HEK293 (cell line): ENCODE measurements at regions not wholly inside any gene's neighbourhood (a gene's known extent, or its start where the extent isn't known, plus 50 kb on each side); places are given as distances from the start of the nearest gene placed in this dataset.

ENCODE experiments used
- CTCF ChIA-PET: fragments of 350-600 bp; formaldehyde crosslinking; extraction: SDS; loops from one replicate; lab custom pipeline; 2021; ENCODE audit warnings: antibody characterized with exemption; lab: Yijun Ruan, JAX
- POLR2A ChIA-PET: fragments of 300-600 bp; formaldehyde crosslinking; extraction: SDS; loops from one replicate; lab custom pipeline; 2020; ENCODE audit warnings: antibody characterized with exemption, inconsistent platforms; lab: Yijun Ruan, JAX
- H3K27ac ChIP-seq: fragments of 200-500 bp; sonication (Bioruptor generic); 2 replicates; pipeline ENCODE4 v1.5.1; 2014; ENCODE audit warnings: low read depth, low read length, control low read depth, inconsistent platforms; ENCODE audit errors: extremely low read depth
- H3K36me3 ChIP-seq, 2 experiments: fragments of 200-500 bp in 1 of 2; sonication (Bioruptor generic) in 1 of 2; 1 replicate in 1 of 2; 2 replicates in 1 of 2; pipeline ENCODE4 v1.5.1; 2014 to 2017; ENCODE audit warnings: inconsistent platforms in 2 of 2, low read length in 2 of 2; ENCODE audit not compliant: control insufficient read depth in 2 of 2, insufficient read depth in 1 of 2
- H3K4me1 ChIP-seq: fragments of 200-500 bp; sonication (Bioruptor generic); 2 replicates; pipeline ENCODE4 v1.5.1; 2014; ENCODE audit warnings: mild to moderate bottlenecking, low read length, inconsistent platforms; ENCODE audit not compliant: control insufficient read depth, insufficient read depth
- H3K4me3 ChIP-seq: 2 replicates; pipeline ENCODE4 v1.5.1; 2011; ENCODE audit warnings: low read depth, mild to moderate bottlenecking, control low read depth, low read length, moderate library complexity
- H3K9me3 ChIP-seq: fragments of 200-500 bp; sonication (Bioruptor generic); 2 replicates; pipeline ENCODE4 v1.5.1; 2014; ENCODE audit warnings: low read depth, low read length, inconsistent platforms; ENCODE audit not compliant: control insufficient read depth, insufficient read depth
- HOXC10 ChIP-seq: sonication (generic); formaldehyde crosslinking; IDR thresholded peaks from 2 replicates; pipeline ENCODE4 v1.8.1; 2023; ENCODE audit warnings: mild to moderate bottlenecking, missing genetic modification reagents
- KLF1 ChIP-seq: fragments of 450-650 bp; formaldehyde crosslinking; IDR thresholded peaks from 2 replicates; pipeline ENCODE4 v1.5.1; 2016; ENCODE audit warnings: missing biosample characterization, missing genetic modification characterization
- MZF1 ChIP-seq: fragments of 450-650 bp; formaldehyde crosslinking; IDR thresholded peaks from 2 replicates; pipeline ENCODE4 v1.5.1; 2017; ENCODE audit warnings: missing biosample characterization, missing genetic modification characterization, borderline replicate concordance
- SP7 ChIP-seq: fragments of 450-650 bp; formaldehyde crosslinking; IDR thresholded peaks from 2 replicates; pipeline ENCODE4 v1.5.1; 2016; ENCODE audit warnings: missing biosample characterization, missing genetic modification characterization
- YY1 ChIP-seq: fragments of 450-650 bp; formaldehyde crosslinking; IDR thresholded peaks from 2 replicates; pipeline ENCODE4 v1.5.1; 2018; ENCODE audit warnings: missing biosample characterization, missing genetic modification characterization
- ZBTB8A ChIP-seq: fragments of 450-650 bp; formaldehyde crosslinking; IDR thresholded peaks from 2 replicates; pipeline ENCODE4 v1.5.1; 2016; ENCODE audit warnings: missing biosample characterization, missing genetic modification characterization
- ZNF174 ChIP-seq: fragments of 450-650 bp; formaldehyde crosslinking; IDR thresholded peaks from 2 replicates; pipeline ENCODE4 v1.5.0; 2017; ENCODE audit warnings: missing biosample characterization, mild to moderate bottlenecking, missing genetic modification characterization
- ZNF211 ChIP-seq: fragments of 450-650 bp; formaldehyde crosslinking; IDR thresholded peaks from 2 replicates; pipeline ENCODE4 v1.5.1; 2016; ENCODE audit warnings: low read depth, missing biosample characterization, missing genetic modification characterization
- ZNF404 ChIP-seq: fragments of 450-650 bp; formaldehyde crosslinking; IDR thresholded peaks from 2 replicates; pipeline ENCODE4 v1.5.1; 2017; ENCODE audit warnings: missing biosample characterization, missing genetic modification characterization
- ZNF501 ChIP-seq: fragments of 450-650 bp; formaldehyde crosslinking; IDR thresholded peaks from 2 replicates; pipeline ENCODE4 v1.5.1; 2016; ENCODE audit warnings: missing biosample characterization, missing genetic modification characterization
- ZNF548 ChIP-seq: fragments of 450-650 bp; formaldehyde crosslinking; IDR thresholded peaks from 2 replicates; pipeline ENCODE4 v1.5.1; 2016; ENCODE audit warnings: missing biosample characterization, missing genetic modification characterization
- ZNF549 ChIP-seq: fragments of 450-650 bp; IDR thresholded peaks from 2 replicates; pipeline ENCODE4 v1.5.1; 2018; ENCODE audit warnings: missing biosample characterization, missing genetic modification characterization, mild to moderate bottlenecking, inconsistent platforms, moderate library complexity
- ZNF639 ChIP-seq: fragments of 450-650 bp; formaldehyde crosslinking; IDR thresholded peaks from 2 replicates; pipeline ENCODE4 v1.5.1; 2016; ENCODE audit warnings: missing biosample characterization, missing genetic modification characterization
- ZNF654 ChIP-seq: fragments of 450-650 bp; formaldehyde crosslinking; IDR thresholded peaks from 2 replicates; pipeline ENCODE4 v1.5.1; 2016; ENCODE audit warnings: low read depth, missing biosample characterization, missing genetic modification characterization
- ZNF76 ChIP-seq: fragments of 450-650 bp; formaldehyde crosslinking; IDR thresholded peaks from 2 replicates; pipeline ENCODE4; 2016; ENCODE audit warnings: low read depth, missing biosample characterization, missing genetic modification characterization, borderline replicate concordance
- ZSCAN30 ChIP-seq: fragments of 450-650 bp; IDR thresholded peaks from 2 replicates; pipeline ENCODE4 v1.5.1; 2018; ENCODE audit warnings: missing biosample characterization, mild to moderate bottlenecking, missing genetic modification characterization, moderate library complexity
- ZXDB ChIP-seq: fragments of 450-650 bp; formaldehyde crosslinking; IDR thresholded peaks from 2 replicates; pipeline ENCODE4 v1.5.1; 2016; ENCODE audit warnings: missing biosample characterization, missing genetic modification characterization
- TF ChIP-seq, protein P1 (sequence below): fragments of 450-650 bp; formaldehyde crosslinking; IDR thresholded peaks from 2 replicates; pipeline ENCODE4 v1.5.1; 2016; ENCODE audit warnings: missing biosample characterization, missing genetic modification characterization
- TF ChIP-seq, protein P2 (sequence below): fragments of 450-650 bp; formaldehyde crosslinking; IDR thresholded peaks from 2 replicates; pipeline ENCODE4 v1.5.1; 2017; ENCODE audit warnings: missing biosample characterization, mild to moderate bottlenecking, missing genetic modification characterization, moderate library complexity
- TF ChIP-seq, protein P3 (sequence below): fragments of 450-650 bp; formaldehyde crosslinking; IDR thresholded peaks from 2 replicates; pipeline ENCODE4 v1.5.1; 2017; ENCODE audit warnings: missing biosample characterization, missing genetic modification characterization

GRCh38 chr13:76715075-76715474 is 171.1 kb downstream of the KCTD12 start:
- H3K27ac ChIP-seq = no peak overlapping the region
- no peaks in the 10 kb centered on the region for H3K4me1 ChIP-seq
- no peak for TF ChIP-seq ZNF549 (tag by site-specific recombination)
- TF ChIP-seq, protein P1, sequence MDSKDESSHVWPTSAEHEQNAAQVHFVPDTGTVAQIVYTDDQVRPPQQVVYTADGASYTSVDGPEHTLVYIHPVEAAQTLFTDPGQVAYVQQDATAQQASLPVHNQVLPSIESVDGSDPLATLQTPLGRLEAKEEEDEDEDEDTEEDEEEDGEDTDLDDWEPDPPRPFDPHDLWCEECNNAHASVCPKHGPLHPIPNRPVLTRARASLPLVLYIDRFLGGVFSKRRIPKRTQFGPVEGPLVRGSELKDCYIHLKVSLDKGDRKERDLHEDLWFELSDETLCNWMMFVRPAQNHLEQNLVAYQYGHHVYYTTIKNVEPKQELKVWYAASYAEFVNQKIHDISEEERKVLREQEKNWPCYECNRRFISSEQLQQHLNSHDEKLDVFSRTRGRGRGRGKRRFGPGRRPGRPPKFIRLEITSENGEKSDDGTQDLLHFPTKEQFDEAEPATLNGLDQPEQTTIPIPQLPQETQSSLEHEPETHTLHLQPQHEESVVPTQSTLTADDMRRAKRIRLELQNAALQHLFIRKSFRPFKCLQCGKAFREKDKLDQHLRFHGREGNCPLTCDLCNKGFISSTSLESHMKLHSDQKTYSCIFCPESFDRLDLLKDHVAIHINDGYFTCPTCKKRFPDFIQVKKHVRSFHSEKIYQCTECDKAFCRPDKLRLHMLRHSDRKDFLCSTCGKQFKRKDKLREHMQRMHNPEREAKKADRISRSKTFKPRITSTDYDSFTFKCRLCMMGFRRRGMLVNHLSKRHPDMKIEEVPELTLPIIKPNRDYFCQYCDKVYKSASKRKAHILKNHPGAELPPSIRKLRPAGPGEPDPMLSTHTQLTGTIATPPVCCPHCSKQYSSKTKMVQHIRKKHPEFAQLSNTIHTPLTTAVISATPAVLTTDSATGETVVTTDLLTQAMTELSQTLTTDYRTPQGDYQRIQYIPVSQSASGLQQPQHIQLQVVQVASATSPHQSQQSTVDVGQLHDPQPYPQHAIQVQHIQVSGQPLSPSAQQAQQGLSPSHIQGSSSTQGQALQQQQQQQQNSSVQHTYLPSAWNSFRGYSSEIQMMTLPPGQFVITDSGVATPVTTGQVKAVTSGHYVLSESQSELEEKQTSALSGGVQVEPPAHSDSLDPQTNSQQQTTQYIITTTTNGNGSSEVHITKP (tag by site-specific recombination) = no peak
- TF ChIP-seq ZNF501 (tag by site-specific recombination) = no peak
- TF ChIP-seq ZBTB8A (tag by site-specific recombination) = no peak
- no peak for TF ChIP-seq ZNF404 (tag by site-specific recombination)
- no peak for TF ChIP-seq ZXDB (tag by site-specific recombination)
- TF ChIP-seq ZNF174 (tag by site-specific recombination) = no peak
- TF ChIP-seq HOXC10 = no peak
- no peak for TF ChIP-seq YY1 (tag by site-specific recombination)
- no peak for TF ChIP-seq ZNF211
- TF ChIP-seq ZNF654 (tag by site-specific recombination) = no peak
- ChIA-PET CTCF (no interaction called here), POLR2A (no interaction called here)
- H3K9me3 ChIP-seq = no peaks in the 10 kb centered on the region
- no peak overlapping the region for H3K4me3 ChIP-seq
- H3K36me3 ChIP-seq = no peaks in the 10 kb centered on the region

GRCh38 chr13:76713280-76713679 is 172.9 kb downstream of the KCTD12 start:
- Histone ChIP-seq H3K27ac (no peak overlapping the region), H3K4me1 (no peaks in the 10 kb centered on the region), H3K9me3 (no peaks in the 10 kb centered on the region), H3K4me3 (no peak overlapping the region), H3K36me3 (no peaks in the 10 kb centered on the region)
- CTCF ChIA-PET = no interaction called here
- no peak for TF ChIP-seq ZSCAN30 (tag by site-specific recombination)
- TF ChIP-seq, protein P2, sequence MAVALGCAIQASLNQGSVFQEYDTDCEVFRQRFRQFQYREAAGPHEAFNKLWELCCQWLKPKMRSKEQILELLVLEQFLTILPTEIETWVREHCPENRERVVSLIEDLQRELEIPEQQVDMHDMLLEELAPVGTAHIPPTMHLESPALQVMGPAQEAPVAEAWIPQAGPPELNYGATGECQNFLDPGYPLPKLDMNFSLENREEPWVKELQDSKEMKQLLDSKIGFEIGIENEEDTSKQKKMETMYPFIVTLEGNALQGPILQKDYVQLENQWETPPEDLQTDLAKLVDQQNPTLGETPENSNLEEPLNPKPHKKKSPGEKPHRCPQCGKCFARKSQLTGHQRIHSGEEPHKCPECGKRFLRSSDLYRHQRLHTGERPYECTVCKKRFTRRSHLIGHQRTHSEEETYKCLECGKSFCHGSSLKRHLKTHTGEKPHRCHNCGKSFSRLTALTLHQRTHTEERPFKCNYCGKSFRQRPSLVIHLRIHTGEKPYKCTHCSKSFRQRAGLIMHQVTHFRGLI = no peak
- TF ChIP-seq, protein P3, sequence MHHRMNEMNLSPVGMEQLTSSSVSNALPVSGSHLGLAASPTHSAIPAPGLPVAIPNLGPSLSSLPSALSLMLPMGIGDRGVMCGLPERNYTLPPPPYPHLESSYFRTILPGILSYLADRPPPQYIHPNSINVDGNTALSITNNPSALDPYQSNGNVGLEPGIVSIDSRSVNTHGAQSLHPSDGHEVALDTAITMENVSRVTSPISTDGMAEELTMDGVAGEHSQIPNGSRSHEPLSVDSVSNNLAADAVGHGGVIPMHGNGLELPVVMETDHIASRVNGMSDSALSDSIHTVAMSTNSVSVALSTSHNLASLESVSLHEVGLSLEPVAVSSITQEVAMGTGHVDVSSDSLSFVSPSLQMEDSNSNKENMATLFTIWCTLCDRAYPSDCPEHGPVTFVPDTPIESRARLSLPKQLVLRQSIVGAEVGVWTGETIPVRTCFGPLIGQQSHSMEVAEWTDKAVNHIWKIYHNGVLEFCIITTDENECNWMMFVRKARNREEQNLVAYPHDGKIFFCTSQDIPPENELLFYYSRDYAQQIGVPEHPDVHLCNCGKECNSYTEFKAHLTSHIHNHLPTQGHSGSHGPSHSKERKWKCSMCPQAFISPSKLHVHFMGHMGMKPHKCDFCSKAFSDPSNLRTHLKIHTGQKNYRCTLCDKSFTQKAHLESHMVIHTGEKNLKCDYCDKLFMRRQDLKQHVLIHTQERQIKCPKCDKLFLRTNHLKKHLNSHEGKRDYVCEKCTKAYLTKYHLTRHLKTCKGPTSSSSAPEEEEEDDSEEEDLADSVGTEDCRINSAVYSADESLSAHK (tag by site-specific recombination) = no peak
- TF ChIP-seq KLF1 (tag by site-specific recombination) = no peak
- TF ChIP-seq ZNF548 = no peak
- TF ChIP-seq ZNF76 (tag by site-specific recombination) = no peak
- TF ChIP-seq SP7 (tag by site-specific recombination) = no peak
- TF ChIP-seq ZNF639 (tag by site-specific recombination) = no peak
- no peak for TF ChIP-seq MZF1 (tag by site-specific recombination)
- POLR2A ChIA-PET = no interaction called here
